HG03280 (cell line): ENCODE measurements at regions not wholly inside any gene's neighbourhood (a gene's known extent, or its start where the extent isn't known, plus 50 kb on each side); places are given as distances from the start of the nearest gene placed in this dataset.
"Not testable (repeated sequence)": the region's sequence is repeated elsewhere in the genome, so short reads cannot be mapped to it uniquely, and the experiment has no call there.

Source experiments
- ATAC-seq: cut with Tn5 transposase; IDR thresholded peaks from one replicate; pipeline ENCODE4 v1.9.1; 2021; ENCODE audit warnings: mild to moderate bottlenecking, moderate library complexity; ENCODE audit not compliant: unreplicated experiment

DNA sequence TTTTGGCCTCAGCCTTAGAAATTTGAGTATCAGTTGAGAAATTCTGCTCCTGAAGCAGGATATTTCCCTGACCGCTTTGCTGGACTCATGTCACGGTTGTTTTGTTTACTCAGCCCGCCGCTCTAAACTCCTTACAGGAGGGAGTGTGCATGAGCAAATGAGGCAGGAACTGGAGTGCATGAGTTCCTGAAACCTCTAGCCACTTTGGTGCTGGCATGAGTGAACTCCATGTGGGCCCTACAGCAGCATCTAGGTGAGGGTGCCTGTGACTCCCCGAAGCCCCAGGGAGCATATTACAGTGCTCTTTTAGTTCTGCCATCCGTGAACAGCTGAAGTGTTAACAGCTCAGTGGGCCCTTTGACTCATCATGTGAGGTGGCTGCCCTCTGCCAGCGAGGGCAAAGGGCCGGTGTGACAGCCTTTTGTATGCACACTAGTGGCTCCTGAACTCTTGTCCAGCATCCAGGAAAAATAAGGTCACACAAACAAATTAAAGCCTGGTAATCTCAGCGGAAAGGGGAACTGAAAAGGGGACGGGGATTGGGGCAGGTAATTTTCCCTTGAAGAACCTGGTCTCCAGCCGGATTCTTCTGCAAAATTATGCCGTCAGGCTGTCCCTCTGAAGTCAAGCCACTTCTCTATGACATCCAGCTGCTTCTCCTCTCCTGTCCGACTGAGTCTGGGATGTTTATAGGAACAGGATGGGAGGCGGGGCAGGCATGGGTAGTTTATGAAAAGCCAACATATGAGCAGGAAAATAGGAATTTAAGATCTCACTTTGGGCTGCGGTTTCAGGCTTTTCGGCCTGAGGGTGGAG is 1668.7 kb downstream of the SUCLG1 start:
- ATAC-seq = no peak

DNA sequence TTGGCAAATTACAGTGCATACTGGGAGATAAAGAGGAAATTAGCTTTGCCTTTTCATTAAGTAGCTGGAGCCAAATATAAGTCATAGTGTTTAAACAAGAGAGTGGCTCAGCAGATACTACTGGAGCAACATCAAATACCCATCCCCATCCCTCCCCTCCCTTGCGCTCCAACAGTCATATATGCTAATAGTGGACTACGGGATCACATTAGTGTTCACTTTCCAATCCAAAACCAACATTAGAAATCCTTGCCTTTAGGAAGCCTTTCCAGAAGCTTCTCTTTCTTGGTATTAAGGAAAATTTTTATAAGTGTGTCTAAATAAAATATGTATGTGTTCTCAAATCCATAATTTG is 1669.3 kb downstream of the SUCLG1 start:
- ATAC-seq = no peak

DNA sequence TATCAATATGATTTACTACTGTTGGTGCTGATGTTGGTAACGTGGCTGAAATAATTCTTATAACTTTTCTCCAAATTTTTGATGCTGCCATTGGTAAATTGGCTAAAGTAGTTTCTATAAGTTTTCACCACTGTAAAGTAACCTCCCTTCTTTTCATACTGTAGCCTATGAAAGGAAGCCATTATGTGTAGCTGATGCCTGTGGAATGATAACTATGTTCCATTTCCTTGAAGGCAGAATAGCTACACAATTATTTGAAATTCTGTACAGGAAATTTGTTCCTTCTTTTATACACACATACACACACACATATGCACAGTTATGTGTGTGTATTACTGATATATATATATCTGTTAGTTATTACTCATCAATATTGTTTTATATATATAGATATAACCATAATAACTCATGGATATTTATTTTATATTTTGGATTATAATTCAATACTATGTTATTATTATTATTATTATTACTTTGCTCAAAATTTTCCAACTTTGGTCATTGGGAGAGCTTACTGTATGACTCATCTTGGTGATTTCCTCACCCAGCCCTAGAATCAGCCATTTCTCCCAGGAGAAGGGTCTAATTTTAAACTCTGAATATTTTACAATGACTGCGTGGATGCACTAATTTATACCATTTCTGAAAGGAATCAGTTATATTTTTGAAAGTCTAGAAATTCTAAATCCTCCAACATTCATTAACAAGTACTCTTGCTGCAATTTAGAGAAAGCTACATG is 1677.7 kb downstream of the SUCLG1 start:
- no peak for ATAC-seq

DNA sequence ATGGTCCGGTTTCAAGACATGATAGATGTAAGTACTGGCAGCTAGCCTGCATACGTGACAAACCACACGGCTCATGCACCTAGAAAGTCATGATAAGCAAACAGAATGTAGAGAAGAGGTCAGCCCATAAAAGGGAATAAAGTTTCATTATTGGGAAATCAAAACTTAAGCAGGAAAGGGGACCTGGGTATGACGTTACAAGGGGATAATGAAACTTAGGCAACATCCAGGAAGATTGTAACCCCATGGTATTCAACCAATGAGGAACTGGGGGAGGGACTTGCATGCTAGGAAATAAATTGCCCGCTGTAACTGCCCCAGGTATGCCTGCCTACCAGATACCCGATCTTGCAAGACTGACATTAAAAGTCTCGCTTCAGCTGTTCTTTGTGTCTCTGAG is 1679.0 kb downstream of the SUCLG1 start:
- no peak for ATAC-seq

DNA sequence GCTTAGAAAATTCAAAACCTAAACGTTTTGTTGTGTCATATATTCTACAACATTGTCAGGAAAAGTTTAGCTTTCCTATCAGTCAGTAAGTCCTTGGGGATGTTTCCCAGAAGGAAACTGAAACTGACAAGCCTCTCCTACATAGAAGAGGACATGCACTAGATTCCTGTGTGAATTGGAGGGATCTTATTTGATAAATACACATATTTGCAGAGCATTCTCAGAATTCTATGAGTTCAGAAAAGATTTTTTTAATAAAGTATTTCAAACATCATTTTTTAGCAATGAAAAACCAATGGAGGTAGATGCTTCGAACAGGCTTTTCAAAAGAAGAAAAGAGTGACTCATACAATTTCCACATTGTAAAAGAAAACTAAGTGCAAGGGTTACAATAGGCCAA is 1706.7 kb downstream of the SUCLG1 start:
- no peak for ATAC-seq

DNA sequence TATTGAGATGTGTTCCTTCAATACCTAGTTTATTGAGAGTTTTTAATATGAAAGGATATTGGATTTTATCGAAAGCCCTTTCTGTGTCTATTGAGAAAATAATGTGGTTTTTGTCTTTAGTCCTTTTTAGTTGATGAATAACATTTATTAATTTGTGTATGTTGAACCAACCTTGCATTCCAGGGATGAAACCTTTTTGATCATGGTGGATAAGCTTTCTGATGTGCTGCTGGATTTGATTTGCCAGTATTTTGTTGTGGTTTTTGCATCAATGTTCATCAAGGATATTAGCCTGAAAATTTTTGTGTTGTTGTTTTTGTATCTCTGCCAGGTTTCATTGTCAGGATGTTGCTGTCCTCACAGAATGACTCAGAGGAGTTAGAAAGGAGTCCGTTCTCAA is 1710.4 kb downstream of the SUCLG1 start:
- no peak for ATAC-seq

DNA sequence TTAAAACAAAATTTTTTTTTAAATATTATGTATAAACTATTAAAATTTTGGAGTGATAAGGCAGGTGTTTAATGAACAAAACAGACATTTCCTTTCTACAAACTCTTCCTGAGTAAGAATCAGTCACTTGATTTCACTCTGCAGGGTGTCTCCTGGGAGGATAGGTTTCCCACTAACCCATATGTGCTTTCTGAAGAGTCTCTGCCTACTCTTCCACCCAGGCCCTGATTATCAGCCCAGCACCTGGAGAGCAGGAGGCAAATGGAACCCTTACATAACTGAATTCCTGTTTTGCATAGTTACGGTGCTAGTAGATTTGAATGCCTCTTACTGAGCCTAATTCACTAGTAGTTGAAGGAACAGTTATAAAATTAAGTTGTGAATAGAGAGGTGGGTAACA is 1718.6 kb downstream of the SUCLG1 start:
- ATAC-seq = no peak

DNA sequence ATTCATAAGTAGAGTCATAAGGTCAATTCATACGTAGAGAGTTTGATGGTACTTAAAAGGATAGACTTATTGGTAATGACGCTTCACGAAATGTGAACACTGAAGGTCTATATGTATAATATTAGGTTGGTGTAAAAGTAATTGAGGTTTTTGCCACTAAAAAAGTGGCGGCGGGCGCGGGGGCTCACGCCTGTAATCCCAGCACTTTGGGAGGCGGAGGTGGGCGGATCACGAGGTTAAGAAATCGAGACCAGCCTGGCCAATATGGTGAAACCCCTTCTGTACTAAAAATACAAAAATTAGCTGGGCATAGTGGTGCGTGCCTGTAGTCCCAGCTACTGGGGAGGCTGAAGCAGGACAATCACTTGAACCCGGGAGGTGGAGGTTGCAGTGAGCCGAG is 1721.1 kb downstream of the SUCLG1 start:
- ATAC-seq = not testable (repeated sequence)

DNA sequence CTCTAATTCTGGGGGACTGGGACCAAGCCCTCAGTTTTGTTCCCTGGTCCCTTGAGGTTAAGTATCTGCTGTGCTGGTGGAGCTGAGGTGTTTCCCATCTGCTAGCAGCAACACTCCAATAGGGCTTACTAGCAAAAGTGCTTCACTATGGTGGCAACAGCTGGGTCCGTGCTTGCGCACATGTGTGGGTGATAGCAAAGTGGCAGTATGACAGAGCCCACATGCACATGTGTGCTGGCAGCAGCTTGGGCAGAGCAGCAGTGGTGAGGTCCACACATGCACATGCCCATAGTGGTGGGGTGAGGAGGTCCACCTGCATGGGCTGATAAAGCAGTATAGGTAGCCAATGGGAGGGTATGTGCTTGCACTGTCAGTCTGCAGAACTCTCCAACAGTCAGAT is 1723.7 kb downstream of the SUCLG1 start:
- no peak for ATAC-seq

DNA sequence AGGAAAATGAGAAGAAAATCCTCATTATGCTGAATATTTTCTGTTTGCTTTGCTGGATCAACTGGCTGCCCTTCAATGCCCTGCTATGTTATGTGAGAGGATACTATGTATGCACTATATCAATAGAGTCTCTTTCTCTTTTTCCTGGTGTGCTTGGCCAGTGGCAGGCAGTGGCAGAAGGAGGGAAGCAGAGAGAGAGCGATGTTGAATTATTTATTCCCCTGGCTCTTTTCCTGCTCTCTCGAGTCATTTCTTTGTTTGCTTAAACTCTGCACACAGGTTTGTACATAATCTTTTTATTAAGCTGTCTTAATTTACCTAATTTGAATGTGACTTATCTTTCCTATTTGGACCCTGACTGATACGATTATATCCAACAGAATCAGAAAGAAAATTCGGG is 1727.3 kb downstream of the SUCLG1 start:
- ATAC-seq = no peak

DNA sequence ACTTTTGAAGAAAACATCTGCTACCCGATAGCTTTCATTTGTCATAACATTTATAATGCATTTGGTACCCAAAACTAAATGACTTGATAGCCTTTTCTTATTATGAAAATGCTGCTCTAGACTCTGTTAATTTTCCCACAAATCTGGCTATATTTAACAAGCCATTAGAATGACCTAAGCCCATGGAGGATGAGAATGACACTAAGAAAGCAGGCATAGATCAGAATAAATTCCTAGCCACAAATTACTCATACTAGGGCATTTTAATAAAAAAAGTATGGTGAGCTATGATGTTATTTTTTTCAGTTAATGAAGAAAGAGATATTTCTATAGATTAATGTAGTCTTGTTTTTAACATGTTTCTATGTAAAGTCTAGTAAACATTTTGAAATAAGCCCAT is 1728.3 kb downstream of the SUCLG1 start:
- no peak for ATAC-seq

DNA sequence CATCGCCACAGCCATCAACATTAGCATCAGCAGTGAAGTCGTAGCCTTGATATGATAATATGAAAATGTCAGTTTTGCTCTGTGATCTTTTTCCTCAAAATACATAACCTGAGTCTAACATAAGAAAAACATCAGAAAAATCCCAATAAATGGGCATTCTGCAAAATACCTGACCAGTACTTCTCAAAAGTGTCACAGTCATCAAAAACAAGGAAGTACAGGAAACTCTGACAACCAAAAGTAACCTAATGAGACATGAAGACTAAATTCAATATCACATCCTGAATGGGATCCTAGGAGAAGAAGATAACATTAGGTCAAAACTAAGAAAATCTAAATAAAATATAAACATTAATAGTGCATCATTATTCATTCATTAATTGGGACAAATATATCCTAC is 1731.0 kb downstream of the SUCLG1 start:
- ATAC-seq = no peak

DNA sequence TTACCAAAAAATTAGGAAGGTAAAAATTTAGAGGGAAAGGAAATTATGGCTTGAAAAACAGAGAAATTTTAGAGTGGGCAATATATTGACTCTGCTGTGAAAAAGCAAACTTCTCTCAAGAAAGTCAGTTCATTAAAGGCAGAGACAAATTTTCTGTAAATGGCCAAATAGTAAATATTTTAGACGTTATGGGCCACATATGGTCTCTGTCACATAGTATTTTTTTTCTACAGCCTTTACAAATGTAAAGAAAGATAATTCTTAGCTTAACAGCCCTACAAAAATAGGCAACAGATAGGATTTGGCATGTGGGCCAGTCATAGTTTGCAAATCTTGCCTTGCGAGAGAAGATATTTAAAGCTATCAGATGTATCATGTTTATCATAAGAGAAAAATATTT is 1750.4 kb downstream of the SUCLG1 start:
- ATAC-seq = no peak

DNA sequence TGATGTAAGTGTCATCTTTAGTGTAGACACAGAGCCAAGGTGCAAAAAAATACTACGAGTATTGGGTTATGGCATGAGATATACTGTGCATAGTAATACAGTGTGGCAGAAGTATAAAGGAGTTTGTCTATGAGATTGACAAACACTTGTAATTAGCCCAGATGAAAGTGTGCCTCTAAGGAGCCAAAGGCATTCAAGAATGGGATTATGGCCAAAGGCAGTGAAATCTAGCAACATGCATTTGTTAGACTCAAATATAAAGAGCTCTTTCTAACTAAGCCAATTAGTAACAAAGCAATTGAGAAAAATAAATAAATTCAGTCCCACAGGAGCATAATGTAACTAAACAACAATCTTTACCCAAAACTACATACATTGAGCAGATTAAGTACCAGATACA is 1761.8 kb downstream of the SUCLG1 start:
- no peak for ATAC-seq

DNA sequence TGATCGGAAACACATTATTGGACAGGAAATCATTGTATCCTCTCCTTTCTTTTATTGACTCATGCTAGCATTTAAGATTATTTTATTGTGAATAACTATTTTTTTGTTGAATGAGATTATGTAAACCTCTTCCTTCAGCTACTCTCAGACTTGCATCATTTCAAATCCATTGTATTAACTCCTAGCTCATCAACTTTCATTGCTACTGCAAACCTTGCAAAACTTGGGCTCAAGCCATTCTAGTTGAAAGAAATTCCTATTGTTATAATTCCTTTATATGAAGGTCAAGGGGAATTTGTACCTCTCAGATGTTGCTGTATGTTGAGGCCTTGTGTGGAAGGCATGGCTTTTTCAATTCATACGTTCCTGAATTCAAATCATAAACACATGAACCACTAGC is 1764.6 kb downstream of the SUCLG1 start:
- no peak for ATAC-seq

DNA sequence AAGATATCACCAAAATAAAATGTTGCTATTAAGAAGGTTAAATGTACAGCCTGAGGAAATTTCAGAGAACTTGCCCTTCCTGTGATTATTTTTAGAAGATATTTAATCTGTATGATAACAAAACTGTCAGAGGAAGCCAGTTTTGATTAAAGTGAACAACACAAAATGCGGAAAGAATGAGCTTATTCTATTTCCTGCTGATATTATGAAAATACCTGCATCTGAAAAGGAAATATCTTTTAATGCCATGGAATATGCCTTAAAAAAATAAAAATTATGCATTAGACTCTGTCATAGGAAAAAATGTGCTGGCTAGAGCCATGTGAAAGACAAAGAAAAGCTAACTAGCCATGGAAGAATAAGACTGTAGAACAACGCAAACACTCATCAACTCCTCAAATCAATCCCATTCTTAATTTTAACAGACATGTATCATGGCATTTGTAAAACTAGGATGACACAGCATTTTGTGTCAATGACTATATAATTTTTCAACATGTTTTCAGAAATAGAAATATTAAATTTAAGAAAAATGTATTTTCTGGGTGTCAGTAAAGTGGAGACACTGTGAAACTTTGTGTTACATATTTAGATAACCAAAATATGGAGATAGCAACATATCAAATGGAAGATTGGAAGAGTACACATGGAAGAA is 1768.2 kb downstream of the SUCLG1 start:
- ATAC-seq = no peak

DNA sequence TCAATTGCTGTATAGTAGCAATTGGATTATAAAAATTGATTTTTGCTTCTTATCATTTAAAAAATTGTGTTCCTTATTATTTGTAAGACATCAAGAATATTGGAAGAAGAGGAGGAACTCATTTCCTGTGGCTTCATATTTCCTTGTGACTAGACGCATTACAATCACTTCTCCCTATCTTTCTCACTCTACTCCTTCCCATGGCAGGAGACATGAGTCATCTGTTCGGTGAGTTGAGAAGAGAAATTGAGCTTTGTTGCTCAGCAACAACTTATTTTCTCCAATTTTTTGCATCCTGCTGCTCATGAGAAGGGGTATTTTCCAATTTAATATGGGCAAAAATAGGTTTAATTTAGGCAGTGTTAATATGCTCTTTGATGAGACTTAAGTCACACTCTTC is 1783.9 kb downstream of the SUCLG1 start:
- ATAC-seq = no peak

DNA sequence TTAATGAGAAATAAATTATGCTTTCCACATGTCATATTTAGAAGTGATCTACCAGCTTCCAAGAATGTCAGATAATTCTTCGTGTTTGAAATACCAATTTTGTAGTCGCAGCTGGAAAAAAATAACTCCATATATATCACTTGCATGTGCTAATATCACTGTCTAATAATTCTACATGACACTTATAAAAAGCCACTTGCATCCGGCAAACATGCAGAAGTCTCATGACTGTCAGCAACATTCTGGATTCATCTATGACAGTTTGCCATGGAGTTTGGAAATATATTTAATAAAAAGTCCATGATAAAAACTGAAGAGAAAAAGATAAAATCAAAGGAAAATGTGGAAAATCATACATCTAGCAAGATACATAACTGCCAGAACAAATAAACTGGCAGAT is 1784.4 kb downstream of the SUCLG1 start:
- ATAC-seq = no peak

DNA sequence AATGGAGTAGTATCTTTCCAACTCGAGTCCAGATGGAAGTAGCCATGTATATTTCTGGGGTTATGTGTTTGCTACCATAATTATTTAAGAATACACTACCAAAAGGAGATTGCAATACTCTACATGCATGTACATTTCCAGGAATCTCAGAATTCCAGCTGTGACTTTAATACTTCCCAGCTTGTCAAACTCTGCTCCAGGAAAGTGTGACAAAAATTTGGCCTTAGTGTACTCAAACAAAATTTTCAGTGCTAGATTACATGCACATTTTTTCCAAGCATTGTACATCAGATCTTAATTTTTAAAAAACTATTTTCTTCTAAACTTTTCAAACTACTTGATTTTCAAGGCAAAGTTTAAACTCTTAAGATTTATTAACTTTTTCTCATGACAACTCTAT is 1791.6 kb downstream of the SUCLG1 start:
- ATAC-seq = no peak

DNA sequence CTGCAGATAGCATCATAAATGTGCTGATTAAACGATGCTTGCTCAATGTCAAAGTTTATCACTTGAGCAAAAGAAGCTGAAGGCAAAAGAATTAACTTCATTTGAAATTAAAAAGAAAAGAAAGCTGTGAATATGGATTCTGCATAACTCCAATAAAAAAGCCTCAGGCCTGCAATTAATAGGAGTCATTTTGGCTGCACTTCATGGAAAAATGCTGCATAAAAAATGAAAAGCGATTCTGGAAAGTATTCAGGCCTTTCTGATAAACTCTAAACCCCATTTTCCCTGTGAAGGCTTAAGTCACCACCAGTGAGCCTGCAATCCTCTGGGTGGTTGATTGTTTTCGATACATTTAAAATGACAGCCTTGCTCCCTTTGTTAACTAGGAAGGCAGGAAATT is 1793.4 kb downstream of the SUCLG1 start:
- no peak for ATAC-seq

DNA sequence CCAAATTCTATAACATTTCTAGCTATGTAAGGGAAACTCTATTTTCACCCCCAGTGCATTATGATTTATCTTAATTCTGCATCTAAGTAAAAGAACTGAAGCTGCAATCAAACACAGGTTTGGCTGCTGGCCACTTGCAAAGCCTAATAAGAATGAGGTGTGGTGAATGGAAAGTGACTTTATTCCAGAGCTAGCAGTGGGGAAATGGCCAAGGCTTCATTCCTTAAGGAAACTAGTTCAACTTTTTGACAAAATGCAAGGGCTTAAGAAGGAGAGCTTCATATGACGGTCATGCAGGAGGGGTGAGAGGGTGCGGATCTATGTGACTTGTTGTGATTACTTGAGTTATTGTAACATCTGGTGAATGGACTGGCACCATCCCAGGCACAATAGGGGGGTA is 1802.0 kb downstream of the SUCLG1 start:
- ATAC-seq = no peak

DNA sequence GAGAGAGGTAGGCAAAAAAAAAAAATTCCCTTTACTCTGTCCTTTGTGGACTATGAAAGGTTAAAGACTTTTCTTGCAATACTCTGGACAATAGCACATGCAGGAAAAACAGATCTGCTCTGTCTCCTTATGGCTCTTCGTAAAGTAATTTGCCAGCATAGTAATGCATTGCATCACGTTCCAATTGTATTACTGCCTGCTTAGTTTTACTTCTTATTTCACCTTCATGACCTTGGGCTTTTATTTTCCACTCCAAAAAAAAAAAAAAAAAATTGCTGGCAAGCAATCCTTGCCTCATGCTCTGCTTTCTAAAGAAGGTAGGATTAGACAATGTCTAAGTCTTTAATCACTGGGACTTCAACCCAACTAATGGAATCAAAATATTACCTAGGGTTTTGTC is 1802.7 kb downstream of the SUCLG1 start:
- ATAC-seq = no peak
